Effector CD8-positive, alpha-beta T cell (primary cell): ENCODE measurements at regions not wholly inside any gene's neighbourhood (a gene's known extent, or its start where the extent isn't known, plus 50 kb on each side); places are given as distances from the start of the nearest gene placed in this dataset.

Source experiments
- DNase-seq: peaks from one replicate; lab custom pipeline; 2025; lab: John Stamatoyannopoulos, UW

GRCh38 chr2:64769392-64770044, 115.8 kb upstream of the SERTAD2 start:
- no peak for DNase-seq

GRCh38 chr2:64770137-64770780, 116.5 kb upstream of the SERTAD2 start:
- DNase-seq: no peak

GRCh38 chr2:64770781-64771334, 117.1 kb upstream of the SERTAD2 start:
- DNase-seq: no peak

GRCh38 chr2:64771737-64772136, 118.0 kb upstream of the SERTAD2 start:
- no peak for DNase-seq

- DNase-seq: no peak
Observed at GRCh38 chr2:64773461-64774118, 119.9 kb upstream of the SERTAD2 start.

- no peak for DNase-seq
Observed at GRCh38 chr2:64777841-64778240, 124.1 kb upstream of the SERTAD2 start.

GRCh38 chr2:64779117-64779690, 125.5 kb upstream of the SERTAD2 start:
- DNase-seq: no peak

GRCh38 chr2:64780041-64780440, 126.3 kb upstream of the SERTAD2 start:
- DNase-seq: no peak

GRCh38 chr2:64781711-64782390, 128.1 kb upstream of the SERTAD2 start:
- no peak for DNase-seq

GRCh38 chr2:64784168-64785061, 130.7 kb upstream of the SERTAD2 start:
- DNase-seq: no peak

- DNase-seq: no peak
Observed at GRCh38 chr2:64785245-64785644, 131.5 kb upstream of the SERTAD2 start.

GRCh38 chr2:64786343-64787018, 132.8 kb upstream of the SERTAD2 start:
- no peak for DNase-seq

GRCh38 chr2:64787019-64787365, 133.3 kb upstream of the SERTAD2 start:
- no peak for DNase-seq

GRCh38 chr2:64787698-64788097, 134.0 kb upstream of the SERTAD2 start:
- no peak for DNase-seq

GRCh38 chr2:64789466-64790320, 136.0 kb upstream of the SERTAD2 start:
- DNase-seq: no peak

- no peak for DNase-seq
Observed at GRCh38 chr2:64792300-64792699, 138.6 kb upstream of the SERTAD2 start.

- DNase-seq: no peak
Observed at GRCh38 chr2:64792995-64793639, 139.4 kb upstream of the SERTAD2 start.

- DNase-seq: no peak
Observed at GRCh38 chr2:64793701-64794100, 140.0 kb upstream of the SERTAD2 start.

GRCh38 chr2:64794426-64794995, 140.8 kb upstream of the SERTAD2 start:
- DNase-seq: no peak
